ENCODE measurements at regions not wholly inside any gene's neighbourhood (a gene's known extent, or its start where the extent isn't known, plus 50 kb on each side); places are given as distances from the start of the nearest gene placed in this dataset.

GRCh38 chrX:78886550-78886949 is 58.6 kb upstream of the P2RY10 start:
- H3K27me3 ChIP-seq, result peaks cover 0 to 4% (median 0%) of the 10 kb centered on the region in 9 donors
- no peaks in the 10 kb centered on the region for H3K36me3 ChIP-seq
- ATAC-seq (no peak), DNase-seq (no peak)
- intact Hi-C loops (cut with DNase I), result loop anchor here in 1 of 10 donors (5.0 kb wide), 1 partner anchor 329 kb away; no protein-coding TSS in a partner anchor
- no peaks in the 10 kb centered on the region for H3K4me1 ChIP-seq
- TF ChIP-seq POLR2A (IDR thresholded peaks at IDR 0.05), result no peak
- peak in 7 of 12 donors; percentile 6 to 38 (median 35) for TF ChIP-seq CTCF (IDR thresholded peaks at IDR 0.05)
- H3K9me3 ChIP-seq, result no peaks in the 10 kb centered on the region
- no peak overlapping the region for H3K4me3 ChIP-seq
- H3K27ac ChIP-seq, result no peak overlapping the region
- WGBS, 4 donors, result 39 to 54% (median 43%) methylated on average over 5 of the region's 5 CpGs

Measured in heart left ventricle (tissue), 16 donors.